B cell (primary cell): ENCODE measurements at regions not wholly inside any gene's neighbourhood (a gene's known extent, or its start where the extent isn't known, plus 50 kb on each side); places are given as distances from the start of the nearest gene placed in this dataset.

Experiments used
- ATAC-seq: fragments of 200-7000 bp; cut with Tn5 transposase; one replicate; pipeline ENCODE4 v1.10.0; 2021; ENCODE audit warnings: low read depth, mild to moderate bottlenecking, moderate number of reproducible peaks, moderate library complexity
- CTCF ChIA-PET: fragments of 350-600 bp; sonication (Branson Sonifier 250); formaldehyde crosslinking; loops from one replicate; lab custom pipeline; 2021; ENCODE audit warnings: antibody characterized with exemption, inconsistent platforms; lab: Charles Lee
- POLR2A ChIA-PET: fragments of 350-600 bp; sonication (Branson Sonifier 250); formaldehyde crosslinking; loops from one replicate; lab custom pipeline; 2021; ENCODE audit warnings: antibody characterized with exemption; lab: Charles Lee
- DNase-seq: peaks from one replicate; pipeline ENCODE4 v3.0.0; 2013
- H2AFZ ChIP-seq: 2 replicates; pipeline ENCODE4 v1.6.1; 2012; ENCODE audit warnings: mild to moderate bottlenecking, low read depth, low read length; ENCODE audit not compliant: insufficient read depth, poor library complexity, severe bottlenecking
- H3K27ac ChIP-seq, 2 donors: 1 replicate in 1 of 2; 2 replicates in 1 of 2; pipeline ENCODE4 v1.5.1; 2012 to 2013; ENCODE audit warnings: low read length in 2 of 2, mild to moderate bottlenecking in 2 of 2, moderate library complexity in 1 of 2
- H3K27me3 ChIP-seq, 4 experiments: fragments of 200-600 bp in 1 of 4; sonication (generic) in 1 of 4; replicated peaks in 1 of 4; 1 replicate in 2 of 4; 2 replicates in 2 of 4; pipeline versions ENCODE4 v1.6.1 to v1.7.0; 2013 to 2016; ENCODE audit warnings: low read length in 3 of 4, mild to moderate bottlenecking in 2 of 4, mixed read lengths in 1 of 4, moderate library complexity in 1 of 4; ENCODE audit not compliant: insufficient read depth in 4 of 4, control insufficient read depth in 3 of 4; ENCODE audit errors: control extremely low read depth in 1 of 4
- H3K36me3 ChIP-seq, 2 experiments: replicated peaks in 1 of 2; 1 replicate in 1 of 2; 2 replicates in 1 of 2; pipeline versions ENCODE4 v1.6.1 to v1.7.1; 2013; ENCODE audit warnings: low read length in 1 of 2; ENCODE audit not compliant: insufficient read depth in 2 of 2, control insufficient read depth in 1 of 2; ENCODE audit errors: control extremely low read depth in 1 of 2, extremely low read depth in 1 of 2
- H3K4me1 ChIP-seq, 2 donors: fragments of 200-600 bp in 1 of 2; sonication (generic) in 1 of 2; 1 replicate in 1 of 2; 2 replicates in 1 of 2; pipeline versions ENCODE4 v1.5.1 to v1.6.1; 2013 to 2017; ENCODE audit warnings: low read length in 2 of 2; ENCODE audit not compliant: control insufficient read depth in 2 of 2, insufficient read depth in 2 of 2
- H3K4me2 ChIP-seq: replicated peaks from 2 replicates; pipeline ENCODE3; 2012; ENCODE audit warnings: mild to moderate bottlenecking, low read depth, low read length; ENCODE audit not compliant: poor library complexity, severe bottlenecking
- H3K4me3 ChIP-seq, 5 experiments: fragments of 200-600 bp in 1 of 5; sonication (generic) in 1 of 5; 1 replicate in 3 of 5; 2 replicates in 2 of 5; pipeline versions ENCODE4 v1.5.1 to v1.7.0; 2011 to 2016; ENCODE audit warnings: low read length in 4 of 5, mild to moderate bottlenecking in 4 of 5, low read depth in 2 of 5, control low read depth in 1 of 5, moderate library complexity in 1 of 5; ENCODE audit not compliant: insufficient read depth in 1 of 5; ENCODE audit errors: control extremely low read depth in 1 of 5, extremely low read depth in 1 of 5
- H3K79me2 ChIP-seq: fragments of 200-600 bp; sonication (generic); one replicate; pipeline ENCODE4 v1.6.0; 2016; ENCODE audit warnings: low read length; ENCODE audit not compliant: control insufficient read depth, insufficient read depth
- H3K9ac ChIP-seq: fragments of 200-600 bp; sonication (generic); 2 replicates; pipeline ENCODE4 v1.6.1; 2017; ENCODE audit warnings: mild to moderate bottlenecking, low read length, moderate library complexity
- H3K9me3 ChIP-seq, 3 donors: one replicate each; pipeline versions ENCODE4 v1.6.1 to v1.7.1; 2013; ENCODE audit warnings: low read length in 2 of 3; ENCODE audit not compliant: control insufficient read depth in 2 of 3, insufficient read depth in 1 of 3; ENCODE audit errors: control extremely low read depth in 1 of 3
- H4K20me1 ChIP-seq: 2 replicates; pipeline ENCODE4 v1.6.0; 2012; ENCODE audit warnings: mild to moderate bottlenecking, low read length; ENCODE audit not compliant: insufficient read depth, control insufficient read depth, poor library complexity, severe bottlenecking
- H3K27ac Mint-ChIP-seq: one replicate; pipeline ENCODE4 v1.8.0; 2021; ENCODE audit warnings: mixed read lengths
- H3K27me3 Mint-ChIP-seq: one replicate; pipeline ENCODE4 v1.8.0; 2021; ENCODE audit warnings: mixed read lengths
- H3K4me1 Mint-ChIP-seq: one replicate; pipeline ENCODE4 v1.8.0; 2021; ENCODE audit warnings: mixed read lengths
- H3K4me3 Mint-ChIP-seq: one replicate; pipeline ENCODE4 v1.8.0; 2021; ENCODE audit warnings: mixed read lengths
- H3K9me3 Mint-ChIP-seq: one replicate; pipeline ENCODE4 v1.8.0; 2022; ENCODE audit warnings: mixed read lengths; ENCODE audit not compliant: insufficient read depth
- EZH2 ChIP-seq: IDR thresholded peaks from 2 replicates; pipeline ENCODE4 v1.6.1; 2012; ENCODE audit warnings: borderline replicate concordance, low read depth, mild to moderate bottlenecking, moderate library complexity, low read length; ENCODE audit not compliant: insufficient read depth, poor library complexity, severe bottlenecking
- WGBS: methylation state at CpG from one replicate; pipeline ENCODE4 v1.1.5; 2013; ENCODE audit warnings: missing lambda C conversion rate; ENCODE audit not compliant: insufficient coverage; 5-methylcytosine and 5-hydroxymethylcytosine counted together
- intact Hi-C: fragments of 100-400 bp; cut with micrococcal nuclease; formaldehyde crosslinking; loops from one replicate; pipeline ENCODE4 v1.10.0; 2022
- TF ChIP-seq, protein P1 (sequence below): fragments of 200-600 bp; IDR thresholded peaks from one replicate; pipeline ENCODE4 v1.8.0; 2022; ENCODE audit warnings: antibody characterized with exemption, mild to moderate bottlenecking

DNA sequence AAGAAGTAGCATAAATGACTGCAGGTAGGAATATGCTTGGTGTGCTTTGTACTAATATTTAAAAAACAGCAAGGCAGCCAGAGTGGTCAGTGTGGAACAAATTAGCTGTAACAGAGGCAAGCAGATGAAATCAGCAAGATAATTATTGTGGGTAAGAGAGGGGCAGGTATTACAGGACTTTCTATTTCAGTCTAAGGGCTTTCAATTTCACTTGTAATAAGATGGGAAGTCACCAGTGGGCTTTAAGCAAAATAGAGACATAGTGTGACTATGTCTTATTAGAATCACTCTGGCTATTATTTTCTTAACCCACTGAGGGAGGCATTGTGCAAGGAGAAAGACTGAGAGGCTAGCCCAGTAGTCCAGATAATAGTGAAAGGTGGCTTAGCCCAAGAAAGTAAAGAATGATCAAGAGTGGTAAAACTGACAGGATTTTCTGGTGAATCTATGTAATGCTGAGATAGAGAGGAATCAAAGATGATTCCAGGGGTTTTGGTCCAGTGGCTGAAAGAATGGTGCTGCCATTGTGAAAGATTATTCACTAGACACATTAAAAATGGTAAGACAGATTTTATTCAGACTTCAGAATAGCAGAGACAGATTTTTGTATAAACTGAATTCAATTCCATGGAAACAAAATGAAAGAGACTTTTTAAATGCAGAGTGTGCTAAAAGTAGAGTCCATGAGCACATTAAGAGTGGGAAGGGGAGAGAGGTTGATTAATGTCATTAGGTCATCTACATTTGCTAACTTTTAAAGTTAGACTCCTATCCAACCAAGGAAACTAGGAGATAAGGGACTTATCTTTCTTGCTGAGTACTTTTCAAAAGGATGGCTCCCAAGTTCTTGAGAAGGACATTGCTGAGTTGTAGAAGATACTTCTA lies 1136.0 kb downstream of the HACE1 start:
- ATAC-seq (no peak), DNase-seq (no peak)
- no peak overlapping the region for H3K9ac ChIP-seq
- no peaks in the 10 kb centered on the region for H3K4me1 ChIP-seq
- H3K9me3 Mint-ChIP-seq, result no peaks in the 10 kb centered on the region
- no peaks in the 10 kb centered on the region for H4K20me1 ChIP-seq
- H2AFZ ChIP-seq, result no peak overlapping the region
- TF ChIP-seq, protein P1, sequence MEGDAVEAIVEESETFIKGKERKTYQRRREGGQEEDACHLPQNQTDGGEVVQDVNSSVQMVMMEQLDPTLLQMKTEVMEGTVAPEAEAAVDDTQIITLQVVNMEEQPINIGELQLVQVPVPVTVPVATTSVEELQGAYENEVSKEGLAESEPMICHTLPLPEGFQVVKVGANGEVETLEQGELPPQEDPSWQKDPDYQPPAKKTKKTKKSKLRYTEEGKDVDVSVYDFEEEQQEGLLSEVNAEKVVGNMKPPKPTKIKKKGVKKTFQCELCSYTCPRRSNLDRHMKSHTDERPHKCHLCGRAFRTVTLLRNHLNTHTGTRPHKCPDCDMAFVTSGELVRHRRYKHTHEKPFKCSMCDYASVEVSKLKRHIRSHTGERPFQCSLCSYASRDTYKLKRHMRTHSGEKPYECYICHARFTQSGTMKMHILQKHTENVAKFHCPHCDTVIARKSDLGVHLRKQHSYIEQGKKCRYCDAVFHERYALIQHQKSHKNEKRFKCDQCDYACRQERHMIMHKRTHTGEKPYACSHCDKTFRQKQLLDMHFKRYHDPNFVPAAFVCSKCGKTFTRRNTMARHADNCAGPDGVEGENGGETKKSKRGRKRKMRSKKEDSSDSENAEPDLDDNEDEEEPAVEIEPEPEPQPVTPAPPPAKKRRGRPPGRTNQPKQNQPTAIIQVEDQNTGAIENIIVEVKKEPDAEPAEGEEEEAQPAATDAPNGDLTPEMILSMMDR, result no peak
- no peak for TF ChIP-seq EZH2
- intact Hi-C loops, result no loop called here
- H3K9me3 ChIP-seq, result no peaks in the 10 kb centered on the region
- no peak overlapping the region for H3K27ac Mint-ChIP-seq
- no peak overlapping the region for H3K4me3 Mint-ChIP-seq
- no peaks in the 10 kb centered on the region for H3K27me3 ChIP-seq
- POLR2A ChIA-PET, result no interaction called here
- no peak overlapping the region for H3K4me3 ChIP-seq
- CTCF ChIA-PET, result no interaction called here
- H3K79me2 ChIP-seq, result no peaks in the 10 kb centered on the region
- no peaks in the 10 kb centered on the region for H3K36me3 ChIP-seq
- no peaks in the 10 kb centered on the region for H3K4me1 Mint-ChIP-seq
- H3K27me3 Mint-ChIP-seq, result no peaks in the 10 kb centered on the region
- H3K4me2 ChIP-seq, result no peak overlapping the region
- H3K27ac ChIP-seq, result no peak overlapping the region

DNA sequence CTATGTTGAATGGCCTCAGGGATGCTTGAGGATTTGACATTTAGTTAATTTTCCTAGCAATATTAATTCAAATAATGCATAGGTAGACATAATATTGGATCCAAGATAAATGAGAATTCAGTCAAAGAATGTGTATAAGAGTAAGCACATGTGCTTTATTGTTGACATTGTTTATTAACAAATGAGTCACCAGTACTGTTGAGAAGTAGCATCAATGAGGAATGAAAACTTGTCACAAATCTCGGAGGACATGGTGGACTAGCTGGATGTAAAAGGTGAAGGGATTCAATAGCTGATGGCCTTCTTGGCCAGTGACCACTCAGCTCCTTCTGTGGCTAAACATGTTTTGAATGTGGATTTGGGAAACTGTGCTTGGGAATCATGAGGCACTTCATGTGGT lies 1137.0 kb downstream of the HACE1 start:
- no peaks in the 10 kb centered on the region for H3K9me3 Mint-ChIP-seq
- H4K20me1 ChIP-seq, result no peaks in the 10 kb centered on the region
- TF ChIP-seq EZH2, result no peak
- TF ChIP-seq, protein P1, result no peak
- no peak overlapping the region for H3K27ac ChIP-seq
- no peaks in the 10 kb centered on the region for H3K36me3 ChIP-seq
- H3K27me3 Mint-ChIP-seq, result no peaks in the 10 kb centered on the region
- POLR2A ChIA-PET, result no interaction called here
- no peak overlapping the region for H3K4me2 ChIP-seq
- CTCF ChIA-PET, result no interaction called here
- no peaks in the 10 kb centered on the region for H3K27me3 ChIP-seq
- no peak for ATAC-seq
- no peak overlapping the region for H3K4me3 ChIP-seq
- no peaks in the 10 kb centered on the region for H3K4me1 ChIP-seq
- no peak for DNase-seq
- H3K27ac Mint-ChIP-seq, result no peak overlapping the region
- H3K9ac ChIP-seq, result no peak overlapping the region
- H3K4me3 Mint-ChIP-seq, result no peak overlapping the region
- no peaks in the 10 kb centered on the region for H3K4me1 Mint-ChIP-seq
- H3K9me3 ChIP-seq, result no peaks in the 10 kb centered on the region
- no peak overlapping the region for H2AFZ ChIP-seq
- intact Hi-C loops, result no loop called here
- H3K79me2 ChIP-seq, result no peaks in the 10 kb centered on the region
- 44% methylated on average over 1 of the region's 1 CpG for WGBS
